ENCODE measurements at regions not wholly inside any gene's neighbourhood (a gene's known extent, or its start where the extent isn't known, plus 50 kb on each side); places are given as distances from the start of the nearest gene placed in this dataset.

DNA sequence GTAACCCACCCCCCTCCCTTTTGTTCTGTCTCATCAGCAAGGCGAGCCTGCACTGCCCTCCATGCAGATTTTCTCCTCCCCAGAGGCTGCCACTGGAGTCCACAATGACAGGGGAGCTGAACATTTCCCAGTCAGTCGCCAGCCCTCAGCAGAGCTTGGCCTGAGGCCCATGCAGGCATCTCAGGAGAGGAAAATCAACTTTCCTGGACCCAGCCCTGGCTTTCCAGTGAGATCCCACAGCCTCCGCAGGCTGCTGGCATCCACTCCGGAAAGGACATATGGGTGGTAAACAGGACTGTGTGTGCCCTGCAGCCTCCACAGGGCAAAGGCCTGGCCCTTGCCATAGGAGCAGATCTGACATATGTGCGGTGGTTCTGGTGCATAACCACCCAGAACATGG, 253.8 kb downstream of the TNS1 start:
- H3K27ac ChIP-seq: no peak overlapping the region

DNA sequence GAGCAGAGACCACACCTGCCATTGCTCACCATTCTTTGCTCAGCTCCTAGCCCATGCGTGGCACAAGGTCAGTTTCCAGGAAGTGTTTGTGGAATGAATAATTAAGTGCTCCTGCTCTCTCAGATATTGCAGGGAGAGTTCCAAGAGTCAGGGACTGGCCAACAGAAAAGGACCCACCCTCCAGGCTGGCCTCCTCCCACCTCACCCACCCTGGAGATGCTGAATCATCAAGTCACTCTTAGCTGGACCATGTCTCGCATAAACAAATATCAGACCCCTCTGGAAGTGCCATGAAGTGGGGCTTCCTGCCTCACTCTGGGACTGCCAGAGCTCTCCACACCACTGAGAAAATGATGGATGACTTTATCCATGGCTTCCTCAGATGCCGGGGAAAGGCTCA, 256.0 kb downstream of the TNS1 start:
- intact Hi-C loops (cut with DNase I): loop anchor here (10.0 kb wide), 1 partner anchor 492 kb away; no protein-coding TSS in a partner anchor

More for the DNA sequence above, 253.8 kb downstream of the TNS1 start:
- no peak for TF ChIP-seq POLR2AphosphoS5 (IDR thresholded peaks at IDR 0.05)
- no peaks in the 10 kb centered on the region for H3K36me3 ChIP-seq
- no peak overlapping the region for H3K4me3 ChIP-seq
- no peaks in the 10 kb centered on the region for H3K27me3 ChIP-seq (replicated peaks; ENCODE audit: insufficient read depth)
- DNase-seq (ENCODE audit: low spot score): no peak
- H3K4me1 ChIP-seq (replicated peaks): no peaks in the 10 kb centered on the region
- no peaks in the 10 kb centered on the region for H3K9me3 ChIP-seq
- WGBS: 35% methylated on average over 4 of the region's 5 CpGs
- intact Hi-C loops (cut with DNase I): loop anchor here (10.0 kb wide), 1 partner anchor 494 kb away; no protein-coding TSS in a partner anchor

DNA sequence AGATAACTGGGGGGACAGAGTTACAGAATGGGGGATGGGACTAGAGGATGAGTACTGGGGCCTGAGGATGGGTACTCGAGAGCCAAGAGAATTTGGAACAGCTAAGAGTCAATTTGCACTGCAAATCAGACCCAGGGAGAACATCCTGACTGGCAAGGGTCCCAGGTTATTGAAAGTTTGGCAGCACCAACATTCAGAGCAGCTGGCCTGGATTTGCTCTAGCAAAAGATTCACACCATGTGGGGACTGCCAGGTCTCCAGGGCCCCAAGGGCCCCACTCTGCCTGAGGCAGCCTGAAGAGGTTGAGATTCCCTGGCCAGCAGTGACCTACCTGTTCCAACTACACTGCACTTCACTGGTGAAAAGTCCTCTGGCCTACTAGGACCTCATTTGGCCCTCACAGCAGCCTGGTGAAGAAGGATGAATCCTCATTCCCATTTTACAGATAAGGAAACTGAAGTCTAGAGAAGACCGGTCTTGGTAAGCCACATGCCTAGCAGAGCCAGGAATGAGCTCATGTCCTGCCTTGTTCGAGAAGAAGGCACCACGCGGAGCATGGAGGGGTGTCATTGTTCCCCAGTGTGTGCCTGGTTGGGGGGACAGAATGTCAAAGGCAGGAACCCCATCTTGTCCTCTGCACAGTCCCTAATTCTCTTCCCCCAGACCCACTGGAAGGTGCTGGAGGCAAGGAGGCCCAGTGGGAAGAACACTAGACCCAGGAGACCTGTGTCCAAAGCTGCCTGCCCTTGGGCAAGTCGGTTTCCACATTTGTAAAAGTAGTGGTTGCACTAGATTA, 258.6 kb downstream of the TNS1 start:
- WGBS: 74% methylated on average over 6 of the region's 6 CpGs
- H3K4me3 ChIP-seq: no peak overlapping the region
- DNase-seq (ENCODE audit: low spot score): peak; percentile 0
- H3K27ac ChIP-seq: no peak overlapping the region
- H3K36me3 ChIP-seq: no peaks in the 10 kb centered on the region
- no peak for TF ChIP-seq POLR2AphosphoS5 (IDR thresholded peaks at IDR 0.05)
- no peaks in the 10 kb centered on the region for H3K9me3 ChIP-seq
- intact Hi-C loops (cut with DNase I): loop anchor here (10.0 kb wide), 1 partner anchor 489 kb away; no protein-coding TSS in a partner anchor
- H3K27me3 ChIP-seq (replicated peaks; ENCODE audit: insufficient read depth): no peaks in the 10 kb centered on the region
- H3K4me1 ChIP-seq (replicated peaks): no peaks in the 10 kb centered on the region

More for the DNA sequence above, 256.0 kb downstream of the TNS1 start:
- no peaks in the 10 kb centered on the region for H3K27me3 ChIP-seq (replicated peaks; ENCODE audit: insufficient read depth)
- H3K4me1 ChIP-seq (replicated peaks): no peaks in the 10 kb centered on the region
- H3K36me3 ChIP-seq: no peaks in the 10 kb centered on the region
- WGBS: 77% methylated on average over 3 of the region's 3 CpGs
- no peaks in the 10 kb centered on the region for H3K9me3 ChIP-seq
- no peak for TF ChIP-seq POLR2A (IDR thresholded peaks at IDR 0.05)
- no peak for TF ChIP-seq POLR2AphosphoS5 (IDR thresholded peaks at IDR 0.05)
- TF ChIP-seq, protein P1, sequence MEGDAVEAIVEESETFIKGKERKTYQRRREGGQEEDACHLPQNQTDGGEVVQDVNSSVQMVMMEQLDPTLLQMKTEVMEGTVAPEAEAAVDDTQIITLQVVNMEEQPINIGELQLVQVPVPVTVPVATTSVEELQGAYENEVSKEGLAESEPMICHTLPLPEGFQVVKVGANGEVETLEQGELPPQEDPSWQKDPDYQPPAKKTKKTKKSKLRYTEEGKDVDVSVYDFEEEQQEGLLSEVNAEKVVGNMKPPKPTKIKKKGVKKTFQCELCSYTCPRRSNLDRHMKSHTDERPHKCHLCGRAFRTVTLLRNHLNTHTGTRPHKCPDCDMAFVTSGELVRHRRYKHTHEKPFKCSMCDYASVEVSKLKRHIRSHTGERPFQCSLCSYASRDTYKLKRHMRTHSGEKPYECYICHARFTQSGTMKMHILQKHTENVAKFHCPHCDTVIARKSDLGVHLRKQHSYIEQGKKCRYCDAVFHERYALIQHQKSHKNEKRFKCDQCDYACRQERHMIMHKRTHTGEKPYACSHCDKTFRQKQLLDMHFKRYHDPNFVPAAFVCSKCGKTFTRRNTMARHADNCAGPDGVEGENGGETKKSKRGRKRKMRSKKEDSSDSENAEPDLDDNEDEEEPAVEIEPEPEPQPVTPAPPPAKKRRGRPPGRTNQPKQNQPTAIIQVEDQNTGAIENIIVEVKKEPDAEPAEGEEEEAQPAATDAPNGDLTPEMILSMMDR (IDR thresholded peaks at IDR 0.05): no peak
- H3K4me3 ChIP-seq: no peak overlapping the region
- DNase-seq (ENCODE audit: low spot score): no peak
- no peak overlapping the region for H3K27ac ChIP-seq

DNA sequence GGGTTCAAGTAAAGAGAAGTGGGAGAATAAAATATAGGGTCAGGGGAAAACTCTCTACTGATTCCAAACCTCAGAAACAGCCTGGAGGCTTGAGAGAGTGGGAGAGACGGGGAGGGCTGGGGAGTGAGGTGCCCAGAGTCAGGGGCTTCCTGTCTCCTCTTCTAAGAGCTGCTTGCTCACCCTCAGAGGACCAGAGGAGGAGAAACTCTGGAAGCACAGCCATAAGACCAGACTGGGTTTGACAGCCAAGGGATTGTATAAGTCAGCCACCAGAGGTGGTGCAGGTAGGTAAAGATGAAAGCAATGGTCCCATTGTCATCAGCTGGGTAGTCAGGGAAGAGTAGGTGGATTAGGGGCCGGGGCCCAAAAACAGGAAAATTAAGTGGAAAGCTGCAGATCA, 259.4 kb downstream of the TNS1 start:
- Histone ChIP-seq H3K27me3 (replicated peaks; ENCODE audit: insufficient read depth) (no peaks in the 10 kb centered on the region), H3K27ac (no peak overlapping the region), H3K4me1 (replicated peaks) (no peaks in the 10 kb centered on the region), H3K9me3 (no peaks in the 10 kb centered on the region), H3K4me3 (no peak overlapping the region), H3K36me3 (no peaks in the 10 kb centered on the region)
- intact Hi-C loops (cut with DNase I): loop anchor here (10.0 kb wide), 1 partner anchor 489 kb away; no protein-coding TSS in a partner anchor
- DNase-seq (ENCODE audit: low spot score): no peak
- 86% methylated on average over 2 of the region's 2 CpGs for WGBS
- TF ChIP-seq, protein P1 (IDR thresholded peaks at IDR 0.05): no peak
- no peak for TF ChIP-seq POLR2A (IDR thresholded peaks at IDR 0.05)
- no peak for TF ChIP-seq POLR2AphosphoS5 (IDR thresholded peaks at IDR 0.05)

DNA sequence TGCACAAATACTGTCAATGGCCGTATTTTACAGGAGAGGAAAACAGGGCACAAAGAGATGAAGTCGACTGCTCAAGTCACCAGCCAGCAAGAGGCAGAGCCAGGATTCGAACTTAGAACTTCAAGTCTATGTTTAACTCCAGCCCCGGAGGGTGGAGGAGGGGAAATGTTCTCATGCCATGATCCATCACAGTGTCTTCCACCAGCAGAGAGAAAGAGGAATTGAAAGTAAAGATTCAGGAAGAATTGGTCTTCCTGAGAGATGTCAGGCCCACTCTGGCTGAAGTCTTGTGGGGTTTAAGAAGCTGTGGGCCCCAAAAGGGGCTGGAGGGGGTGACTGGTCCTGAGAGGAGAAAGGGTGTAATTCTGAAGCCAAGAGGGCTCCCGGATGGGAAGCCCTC, 260.0 kb downstream of the TNS1 start:
- no peaks in the 10 kb centered on the region for H3K27me3 ChIP-seq (replicated peaks; ENCODE audit: insufficient read depth)
- H3K4me1 ChIP-seq (replicated peaks): no peaks in the 10 kb centered on the region
- WGBS: 89% methylated on average over 5 of the region's 5 CpGs
- TF ChIP-seq, protein P1 (IDR thresholded peaks at IDR 0.05): no peak
- TF ChIP-seq POLR2AphosphoS5 (IDR thresholded peaks at IDR 0.05): no peak
- TF ChIP-seq POLR2A (IDR thresholded peaks at IDR 0.05): no peak
- no peak for DNase-seq (ENCODE audit: low spot score)
- no peaks in the 10 kb centered on the region for H3K9me3 ChIP-seq
- intact Hi-C loops (cut with DNase I): loop anchor here (10.0 kb wide), 1 partner anchor 488 kb away; no protein-coding TSS in a partner anchor
- no peak overlapping the region for H3K27ac ChIP-seq
- no peaks in the 10 kb centered on the region for H3K36me3 ChIP-seq
- no peak overlapping the region for H3K4me3 ChIP-seq

Data from prostate gland (tissue), 2 donors.